ENCODE measurements at regions not wholly inside any gene's neighbourhood (a gene's known extent, or its start where the extent isn't known, plus 50 kb on each side); places are given as distances from the start of the nearest gene placed in this dataset.

DNA sequence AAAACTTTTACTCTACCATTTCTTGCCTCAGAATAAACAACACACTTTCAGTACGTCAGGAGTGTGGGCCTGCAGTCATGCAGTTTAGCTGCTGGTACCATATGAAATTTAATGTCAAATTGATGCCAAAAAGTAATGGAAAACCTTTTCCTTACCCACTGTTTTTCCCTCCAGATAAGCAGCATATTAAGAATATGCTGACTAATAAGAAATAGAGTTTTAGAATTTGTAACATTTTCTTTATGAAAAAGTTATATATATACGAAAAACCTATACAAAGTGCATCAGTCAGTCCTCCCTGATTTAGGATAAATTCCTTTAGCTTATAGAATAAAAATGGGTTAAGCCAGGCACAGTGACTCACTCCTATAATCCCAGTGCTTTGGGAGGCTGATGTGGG, 206.8 kb upstream of the PPARGC1A start:
- Histone ChIP-seq H3K9me2 (replicated peaks; ENCODE audit: low read depth, low read length) (0 out of 2 replicates have a peak, but pooled peaks cover 5% of the 10 kb centered on the region), H3K9me3 (ENCODE audit: insufficient read depth, low read depth, low read length) (no peaks in the 10 kb centered on the region), H3F3A (ENCODE audit: low read depth) (no peaks in the 10 kb centered on the region), H2AFZ (ENCODE audit: low read length) (no peak overlapping the region), H3K4me3 (ENCODE audit: low read length, poor library complexity, severe bottlenecking) (no peak overlapping the region), H3K27me3 (ENCODE audit: insufficient read depth, low read length, poor library complexity, severe bottlenecking) (no peaks in the 10 kb centered on the region), H3K79me2 (ENCODE audit: insufficient read depth, low read length) (no peaks in the 10 kb centered on the region), H3K36me3 (ENCODE audit: insufficient read depth, low read length) (no peaks in the 10 kb centered on the region), H3K4me1 (ENCODE audit: insufficient read depth, low read length, poor library complexity, severe bottlenecking) (no peaks in the 10 kb centered on the region), H3K9ac (ENCODE audit: low read depth, low read length, poor library complexity, severe bottlenecking) (no peak overlapping the region), H4K20me1 (ENCODE audit: insufficient read depth, low read length, poor library complexity, severe bottlenecking) (no peaks in the 10 kb centered on the region), H3K4me2 (ENCODE audit: low read depth, low read length, poor library complexity, severe bottlenecking) (no peak overlapping the region)
- TF ChIP-seq, protein P1, sequence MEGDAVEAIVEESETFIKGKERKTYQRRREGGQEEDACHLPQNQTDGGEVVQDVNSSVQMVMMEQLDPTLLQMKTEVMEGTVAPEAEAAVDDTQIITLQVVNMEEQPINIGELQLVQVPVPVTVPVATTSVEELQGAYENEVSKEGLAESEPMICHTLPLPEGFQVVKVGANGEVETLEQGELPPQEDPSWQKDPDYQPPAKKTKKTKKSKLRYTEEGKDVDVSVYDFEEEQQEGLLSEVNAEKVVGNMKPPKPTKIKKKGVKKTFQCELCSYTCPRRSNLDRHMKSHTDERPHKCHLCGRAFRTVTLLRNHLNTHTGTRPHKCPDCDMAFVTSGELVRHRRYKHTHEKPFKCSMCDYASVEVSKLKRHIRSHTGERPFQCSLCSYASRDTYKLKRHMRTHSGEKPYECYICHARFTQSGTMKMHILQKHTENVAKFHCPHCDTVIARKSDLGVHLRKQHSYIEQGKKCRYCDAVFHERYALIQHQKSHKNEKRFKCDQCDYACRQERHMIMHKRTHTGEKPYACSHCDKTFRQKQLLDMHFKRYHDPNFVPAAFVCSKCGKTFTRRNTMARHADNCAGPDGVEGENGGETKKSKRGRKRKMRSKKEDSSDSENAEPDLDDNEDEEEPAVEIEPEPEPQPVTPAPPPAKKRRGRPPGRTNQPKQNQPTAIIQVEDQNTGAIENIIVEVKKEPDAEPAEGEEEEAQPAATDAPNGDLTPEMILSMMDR (conservative IDR thresholded peaks at IDR 0.05; ENCODE audit: low read length): no peak
- TF ChIP-seq EZH2phosphoT487 (IDR thresholded peaks at IDR 0.05; ENCODE audit: borderline replicate concordance): no peak

DNA sequence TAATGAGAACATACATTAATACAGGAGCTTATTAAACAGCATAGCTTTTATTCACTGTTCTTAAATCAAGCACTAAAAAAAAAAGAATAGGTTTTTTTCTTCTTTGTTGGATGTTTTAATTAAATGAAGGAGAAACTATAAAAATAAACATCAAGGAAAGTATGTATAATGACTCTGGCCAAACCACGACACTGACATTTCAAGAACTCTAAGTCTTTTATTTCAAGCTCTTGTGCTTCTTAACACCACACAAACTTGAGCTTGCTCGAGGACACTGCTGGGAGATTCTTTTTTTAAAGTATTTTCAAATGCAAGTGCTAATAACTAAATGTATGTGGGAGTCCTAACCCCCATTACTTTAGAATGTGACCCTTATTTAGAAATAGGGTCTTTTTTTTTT, 204.9 kb upstream of the PPARGC1A start:
- H3K79me2 ChIP-seq (ENCODE audit: insufficient read depth, low read length): no peaks in the 10 kb centered on the region
- 0 out of 2 replicates have a peak, but pooled peaks cover 5% of the 10 kb centered on the region for H3K9me2 ChIP-seq (replicated peaks; ENCODE audit: low read depth, low read length)
- H2AFZ ChIP-seq (ENCODE audit: low read length): no peak overlapping the region
- no peak overlapping the region for H3K9ac ChIP-seq (ENCODE audit: low read depth, low read length, poor library complexity, severe bottlenecking)
- H3K4me2 ChIP-seq (ENCODE audit: low read depth, low read length, poor library complexity, severe bottlenecking): no peak overlapping the region
- H3K4me1 ChIP-seq (ENCODE audit: insufficient read depth, low read length, poor library complexity, severe bottlenecking): no peaks in the 10 kb centered on the region
- H3K27me3 ChIP-seq (ENCODE audit: insufficient read depth, low read length, poor library complexity, severe bottlenecking): no peaks in the 10 kb centered on the region
- TF ChIP-seq, protein P1 (conservative IDR thresholded peaks at IDR 0.05; ENCODE audit: low read length): no peak
- no peak for TF ChIP-seq EZH2phosphoT487 (IDR thresholded peaks at IDR 0.05; ENCODE audit: borderline replicate concordance)
- no peaks in the 10 kb centered on the region for H3F3A ChIP-seq (ENCODE audit: low read depth)
- H3K9me3 ChIP-seq (ENCODE audit: insufficient read depth, low read depth, low read length): no peaks in the 10 kb centered on the region
- no peaks in the 10 kb centered on the region for H4K20me1 ChIP-seq (ENCODE audit: insufficient read depth, low read length, poor library complexity, severe bottlenecking)
- H3K36me3 ChIP-seq (ENCODE audit: insufficient read depth, low read length): no peaks in the 10 kb centered on the region
- H3K4me3 ChIP-seq (ENCODE audit: low read length, poor library complexity, severe bottlenecking): no peak overlapping the region

DNA sequence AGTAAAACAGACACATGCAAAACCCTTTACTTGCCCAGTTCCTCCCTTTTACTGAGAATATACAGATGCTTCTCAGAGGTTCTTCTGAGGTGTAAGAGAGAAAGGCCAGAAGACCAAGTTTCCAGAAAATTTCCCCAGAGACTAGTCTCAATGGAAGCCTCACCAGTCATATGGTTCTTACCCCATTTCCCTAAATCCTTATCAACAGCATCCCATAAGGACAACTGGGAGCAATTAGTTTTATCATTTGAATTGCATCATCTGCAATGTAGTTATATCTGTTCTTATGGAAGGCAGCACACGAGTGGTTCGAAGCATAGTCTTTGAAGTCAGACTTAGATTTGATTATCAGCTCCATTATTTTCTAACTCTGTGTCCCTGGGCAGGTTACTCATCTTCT, 203.6 kb upstream of the PPARGC1A start:
- no peaks in the 10 kb centered on the region for H3K27me3 ChIP-seq (ENCODE audit: insufficient read depth, low read length, poor library complexity, severe bottlenecking)
- no peak for TF ChIP-seq EZH2phosphoT487 (IDR thresholded peaks at IDR 0.05; ENCODE audit: borderline replicate concordance)
- TF ChIP-seq, protein P1 (conservative IDR thresholded peaks at IDR 0.05; ENCODE audit: low read length): no peak
- H3K4me2 ChIP-seq (ENCODE audit: low read depth, low read length, poor library complexity, severe bottlenecking): no peak overlapping the region
- no peak overlapping the region for H3K9ac ChIP-seq (ENCODE audit: low read depth, low read length, poor library complexity, severe bottlenecking)
- H3K9me2 ChIP-seq (replicated peaks; ENCODE audit: low read depth, low read length): 0 out of 2 replicates have a peak, but pooled peaks cover 4% of the 10 kb centered on the region
- no peaks in the 10 kb centered on the region for H3K36me3 ChIP-seq (ENCODE audit: insufficient read depth, low read length)
- H2AFZ ChIP-seq (ENCODE audit: low read length): no peak overlapping the region
- no peaks in the 10 kb centered on the region for H3K79me2 ChIP-seq (ENCODE audit: insufficient read depth, low read length)
- no peaks in the 10 kb centered on the region for H3K9me3 ChIP-seq (ENCODE audit: insufficient read depth, low read depth, low read length)
- no peaks in the 10 kb centered on the region for H4K20me1 ChIP-seq (ENCODE audit: insufficient read depth, low read length, poor library complexity, severe bottlenecking)
- no peak overlapping the region for H3K4me3 ChIP-seq (ENCODE audit: low read length, poor library complexity, severe bottlenecking)
- no peaks in the 10 kb centered on the region for H3K4me1 ChIP-seq (ENCODE audit: insufficient read depth, low read length, poor library complexity, severe bottlenecking)
- H3F3A ChIP-seq (ENCODE audit: low read depth): no peaks in the 10 kb centered on the region
